ENCODE measurements at regions not wholly inside any gene's neighbourhood (a gene's known extent, or its start where the extent isn't known, plus 50 kb on each side); places are given as distances from the start of the nearest gene placed in this dataset.

DNA sequence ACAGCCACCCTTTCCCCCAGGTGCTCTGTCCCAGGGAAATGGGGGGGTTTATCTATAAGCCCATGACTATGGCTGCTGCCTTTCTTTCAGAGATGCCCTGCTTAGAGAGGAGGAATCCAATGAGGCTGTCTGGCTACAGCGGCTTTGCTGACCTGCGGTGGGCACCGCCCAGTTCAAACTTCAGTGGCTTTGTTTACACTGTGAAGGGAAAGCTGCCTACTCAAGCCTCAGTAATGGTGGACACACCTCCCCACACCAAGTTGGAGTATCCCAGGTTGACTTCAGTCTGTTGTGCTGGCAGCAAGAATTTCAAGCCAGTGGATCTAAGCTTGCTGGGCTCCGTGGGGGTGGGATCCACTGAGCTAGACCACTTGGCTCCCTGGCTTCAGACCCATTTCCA, 869.2 kb downstream of the SLC6A15 start:
- FAIRE-seq, result no peak
- H3K23me2 ChIP-seq (ENCODE audit: low read depth, low read length), result no peaks in the 10 kb centered on the region
- H2AK5ac ChIP-seq (ENCODE audit: low read depth, low read length), result no peak overlapping the region

More for the DNA sequence above, 869.2 kb downstream of the SLC6A15 start:
- Histone ChIP-seq H3K27ac (ENCODE audit: low read depth, low read length) (no peak overlapping the region), H2BK12ac (ENCODE audit: low read depth, low read length) (no peak overlapping the region), H3K9me3 (ENCODE audit: insufficient read depth in 2 of 2, low read depth in 1 of 2, low read length in 1 of 2) (no peaks in the 10 kb centered on the region), H3K56ac (replicated peaks; ENCODE audit: insufficient read length, low read depth, low read length) (no peak overlapping the region), H3K14ac (ENCODE audit: insufficient read length) (no peak overlapping the region), H3K23ac (ENCODE audit: insufficient read length) (no peak overlapping the region), H3K27me3 (replicated peaks in 1 of 4; ENCODE audit: control insufficient read depth in 3 of 4, extremely low read depth in 1 of 4, insufficient read depth in 3 of 4, low read length in 3 of 4) (no peaks in the 10 kb centered on the region), H3K9ac (replicated peaks in 1 of 4; ENCODE audit: extremely low read depth in 1 of 4, low read depth in 3 of 4, low read length in 3 of 4) (no peak overlapping the region), H4K8ac (ENCODE audit: extremely low read depth, insufficient read depth, low read length) (no peak overlapping the region), H3K36me3 (ENCODE audit: control insufficient read depth in 2 of 4, insufficient read depth in 4 of 4, low read length in 3 of 4) (no peaks in the 10 kb centered on the region), H2BK120ac (replicated peaks; ENCODE audit: low read depth, low read length) (no peak overlapping the region), H2BK20ac (ENCODE audit: low read length) (no peak overlapping the region), H3K79me2 (ENCODE audit: control insufficient read depth in 1 of 2, insufficient read depth in 2 of 2, low read length in 2 of 2) (no peaks in the 10 kb centered on the region), H4K5ac (ENCODE audit: insufficient read length, low read depth, low read length) (no peak overlapping the region), H2BK5ac (ENCODE audit: low read depth, low read length) (no peak overlapping the region), H3K79me1 (ENCODE audit: low read depth, low read length) (no peaks in the 10 kb centered on the region), H4K20me1 (replicated peaks in 1 of 2; ENCODE audit: control insufficient read depth in 1 of 2, insufficient read depth in 2 of 2, low read length in 2 of 2) (no peaks in the 10 kb centered on the region), H3K4me3 (ENCODE audit: extremely low read depth in 1 of 4, insufficient read depth in 2 of 4, low read depth in 3 of 4, low read length in 4 of 4) (no peak overlapping the region), H3K18ac (ENCODE audit: extremely low read depth, low read length) (no peak overlapping the region), H2BK15ac (ENCODE audit: low read length) (no peak overlapping the region), H3K4me2 (ENCODE audit: insufficient read depth in 1 of 2, low read depth in 2 of 2, low read length in 2 of 2) (no peak overlapping the region), H3K4ac (replicated peaks; ENCODE audit: insufficient read length, low read depth, low read length) (no peak overlapping the region), H3K4me1 (replicated peaks in 1 of 4; ENCODE audit: control insufficient read depth in 3 of 4, insufficient read depth in 4 of 4, low read length in 3 of 4) (no peaks in the 10 kb centered on the region), H4K91ac (replicated peaks; ENCODE audit: insufficient read length, low read length) (no peak overlapping the region), H2AFZ (ENCODE audit: low read length) (no peak overlapping the region)
- POLR2A ChIA-PET (ENCODE audit: partially characterized antibody), result no interaction called here
- 100% methylated on average over 4 of the region's 4 CpGs; no CpG with 5 or more reads in 1 of the 2 experiments for WGBS, 2 experiments (ENCODE audit: extremely low coverage in 1 of 2, insufficient coverage in 1 of 2, insufficient read length in 1 of 2, insufficient replicate concordance in 2 of 2, low coverage in 1 of 2, low lambda C conversion rate in 2 of 2, missing lambda C conversion rate in 1 of 2)
- CTCF ChIA-PET (ENCODE audit: partially characterized antibody), result interaction anchor here (0.7 kb wide), 1 partner anchor 29 kb away, joined by 3 read pairs; no protein-coding TSS in a partner anchor
- no peak for TF ChIP-seq ASH2L (IDR thresholded peaks at IDR 0.05; ENCODE audit: low read length)
- no peak for TF ChIP-seq RNF2 (IDR thresholded peaks at IDR 0.05; ENCODE audit: borderline replicate concordance, low read depth, low read length, missing control alignments, poor library complexity, severe bottlenecking)
- no peak for TF ChIP-seq HDAC6 (IDR thresholded peaks at IDR 0.05; ENCODE audit: low read depth, low read length)
- TF ChIP-seq TCF12 (IDR thresholded peaks at IDR 0.05; ENCODE audit: low read depth, low read length), result no peak
- no peak for TF ChIP-seq GABPA (IDR thresholded peaks at IDR 0.05; ENCODE audit: borderline replicate concordance, insufficient read depth, low read length)
- no peak for TF ChIP-seq SIX5 (IDR thresholded peaks at IDR 0.05; ENCODE audit: low read depth, low read length)
- TF ChIP-seq, protein P1, sequence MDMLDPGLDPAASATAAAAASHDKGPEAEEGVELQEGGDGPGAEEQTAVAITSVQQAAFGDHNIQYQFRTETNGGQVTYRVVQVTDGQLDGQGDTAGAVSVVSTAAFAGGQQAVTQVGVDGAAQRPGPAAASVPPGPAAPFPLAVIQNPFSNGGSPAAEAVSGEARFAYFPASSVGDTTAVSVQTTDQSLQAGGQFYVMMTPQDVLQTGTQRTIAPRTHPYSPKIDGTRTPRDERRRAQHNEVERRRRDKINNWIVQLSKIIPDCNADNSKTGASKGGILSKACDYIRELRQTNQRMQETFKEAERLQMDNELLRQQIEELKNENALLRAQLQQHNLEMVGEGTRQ (IDR thresholded peaks at IDR 0.05; ENCODE audit: low read length), result no peak
- no peak for TF ChIP-seq SIN3A (conservative IDR thresholded peaks at IDR 0.05 in 1 of 2, IDR thresholded peaks at IDR 0.05 in 1 of 2; ENCODE audit: low read depth in 1 of 2, low read length in 2 of 2)
- DNase-seq (ENCODE audit: low read depth in 1 of 2, low spot score in 2 of 2), result no peak

Data from H1 (cell line).